Stimulated activated memory B cell treated with anti-CD40 and anti-IgM and Interleukin-4, amounts not matched to agents 10 μg/mL and 1 μg/mL and 100 μg/mL, for 72 hours (primary cell): ENCODE measurements at regions not wholly inside any gene's neighbourhood (a gene's known extent, or its start where the extent isn't known, plus 50 kb on each side); places are given as distances from the start of the nearest gene placed in this dataset.

Experiments used
- ATAC-seq: fragments of 150-1000 bp; cut with Tn5 transposase; 2 replicates; pipeline ENCODE4 v1.10.0; 2021
- H3K27ac Mint-ChIP-seq: one replicate; pipeline ENCODE4 v1.8.0; 2022; ENCODE audit warnings: mild to moderate bottlenecking, mixed read lengths
- H3K27me3 Mint-ChIP-seq: one replicate; pipeline ENCODE4 v1.8.0; 2022; ENCODE audit warnings: mixed read lengths
- H3K36me3 Mint-ChIP-seq: one replicate; pipeline ENCODE4 v1.8.0; 2022; ENCODE audit warnings: mixed read lengths
- H3K4me1 Mint-ChIP-seq: one replicate; pipeline ENCODE4 v1.8.0; 2022; ENCODE audit warnings: mixed read lengths
- H3K4me3 Mint-ChIP-seq: one replicate; pipeline ENCODE4 v1.8.0; 2022; ENCODE audit warnings: mild to moderate bottlenecking, moderate library complexity, mixed read lengths
- H3K9me3 Mint-ChIP-seq: one replicate; pipeline ENCODE4 v1.8.0; 2022; ENCODE audit warnings: mixed read lengths

DNA sequence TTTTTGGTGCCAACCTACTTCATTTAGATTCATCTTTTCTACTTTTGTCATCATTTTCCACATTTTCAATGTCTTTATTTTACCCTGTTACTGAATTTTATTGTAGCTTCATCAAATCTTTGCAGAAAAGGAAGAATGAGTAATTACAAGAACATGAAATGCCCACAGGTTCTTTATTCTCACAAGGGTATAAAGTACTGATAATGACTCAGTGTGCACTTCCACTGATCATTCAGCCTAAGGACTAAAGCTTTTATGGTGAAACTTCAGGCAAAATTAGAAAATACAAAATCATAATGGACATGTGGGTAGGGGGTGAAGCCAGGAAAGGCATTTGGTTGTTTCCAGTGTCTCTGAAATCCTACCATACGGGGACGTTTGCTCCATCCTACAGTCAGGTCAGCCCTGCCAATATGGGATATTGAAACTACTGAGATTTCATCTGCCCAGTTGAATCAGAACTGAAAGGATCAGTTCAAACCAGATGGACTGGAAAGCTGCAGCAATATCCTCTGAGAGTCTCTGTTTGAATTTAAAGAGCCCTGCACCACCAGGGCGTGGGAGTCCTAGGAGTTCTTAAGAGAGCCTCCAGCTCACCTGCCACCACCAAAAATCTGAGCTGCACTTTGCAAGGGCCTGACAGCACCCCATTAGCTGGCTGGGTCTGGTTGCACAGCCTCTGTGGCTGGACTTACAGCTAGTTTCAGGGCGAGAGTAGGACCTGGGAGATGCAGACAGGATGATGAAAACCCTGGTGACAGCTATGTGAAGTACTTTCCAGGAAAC lies 390.4 kb downstream of the CMPK2 start:
- H3K36me3 Mint-ChIP-seq: no peaks in the 10 kb centered on the region
- no peak for ATAC-seq
- no peak overlapping the region for H3K27ac Mint-ChIP-seq
- no peak overlapping the region for H3K4me3 Mint-ChIP-seq
- no peaks in the 10 kb centered on the region for H3K4me1 Mint-ChIP-seq
- peaks cover 9% of the 10 kb centered on the region for H3K9me3 Mint-ChIP-seq
- no peaks in the 10 kb centered on the region for H3K27me3 Mint-ChIP-seq

DNA sequence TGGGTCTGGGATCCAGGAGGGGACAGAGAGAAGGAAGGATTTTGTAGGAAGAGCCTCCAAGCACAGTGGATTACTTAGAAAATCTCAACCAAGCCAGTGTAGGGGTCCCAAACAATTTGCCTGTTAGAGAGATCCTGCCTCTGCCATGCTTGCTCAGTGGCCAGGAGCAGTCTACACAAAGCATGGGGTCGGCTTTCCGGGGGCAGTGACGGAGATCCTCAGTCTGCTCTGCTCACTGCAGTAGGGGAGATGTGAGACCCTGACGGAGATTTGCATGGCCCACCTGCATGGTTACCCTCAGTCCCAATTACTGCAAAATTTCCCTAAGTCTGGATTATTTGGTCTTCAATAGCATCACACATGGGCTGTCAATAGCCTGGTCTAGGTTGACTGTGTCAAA lies 385.2 kb downstream of the CMPK2 start:
- no peaks in the 10 kb centered on the region for H3K36me3 Mint-ChIP-seq
- no peak overlapping the region for H3K27ac Mint-ChIP-seq
- H3K27me3 Mint-ChIP-seq: no peaks in the 10 kb centered on the region
- ATAC-seq: no peak
- peaks cover 22% of the 10 kb centered on the region for H3K9me3 Mint-ChIP-seq
- no peak overlapping the region for H3K4me3 Mint-ChIP-seq
- no peaks in the 10 kb centered on the region for H3K4me1 Mint-ChIP-seq

DNA sequence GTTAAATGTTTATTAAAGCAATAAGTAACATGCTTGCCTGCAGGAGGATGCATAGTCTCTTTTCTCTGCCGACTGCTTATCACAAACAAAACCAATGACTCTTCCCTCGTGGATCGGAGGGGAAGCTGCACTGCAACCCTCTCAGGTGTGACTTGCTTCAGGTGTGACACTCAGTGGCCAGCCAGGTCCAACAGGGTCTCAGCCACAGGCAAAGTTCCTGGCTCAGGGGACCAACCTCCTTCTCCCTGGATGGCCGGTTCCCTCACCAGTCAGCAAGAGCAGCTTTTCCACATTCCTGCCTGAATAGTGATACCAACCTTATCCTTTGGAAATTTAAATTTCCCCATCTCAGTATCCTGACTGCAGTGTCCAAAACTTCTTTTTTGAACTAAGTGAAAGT lies 383.5 kb downstream of the CMPK2 start:
- Mint-ChIP-seq H3K27ac (no peak overlapping the region), H3K4me1 (no peaks in the 10 kb centered on the region), H3K36me3 (no peaks in the 10 kb centered on the region), H3K9me3 (peaks cover 22% of the 10 kb centered on the region), H3K4me3 (no peak overlapping the region), H3K27me3 (no peaks in the 10 kb centered on the region)
- ATAC-seq: no peak

DNA sequence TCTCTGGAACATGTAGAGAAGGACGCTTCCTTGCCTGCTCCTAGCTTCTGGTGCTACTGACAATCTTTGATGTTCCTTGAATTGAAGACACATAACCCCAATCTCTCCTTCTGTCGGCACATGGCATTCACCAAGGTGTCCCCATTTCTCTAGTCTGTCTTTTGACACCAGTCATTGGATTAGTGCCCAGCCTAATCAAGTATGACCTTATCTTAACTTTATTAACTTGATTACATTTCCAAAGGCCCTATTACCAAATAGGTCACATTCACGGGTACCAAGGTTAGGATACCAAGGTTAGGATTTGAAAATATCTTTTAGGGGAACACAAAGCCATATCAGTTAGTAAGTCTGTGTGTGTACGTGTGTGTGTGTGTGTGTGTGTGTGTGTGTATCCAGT lies 377.9 kb downstream of the CMPK2 start:
- H3K4me3 Mint-ChIP-seq: no peak overlapping the region
- H3K27ac Mint-ChIP-seq: no peak overlapping the region
- no peaks in the 10 kb centered on the region for H3K27me3 Mint-ChIP-seq
- no peak for ATAC-seq
- H3K4me1 Mint-ChIP-seq: no peaks in the 10 kb centered on the region
- H3K36me3 Mint-ChIP-seq: no peaks in the 10 kb centered on the region
- peaks cover 12% of the 10 kb centered on the region for H3K9me3 Mint-ChIP-seq

DNA sequence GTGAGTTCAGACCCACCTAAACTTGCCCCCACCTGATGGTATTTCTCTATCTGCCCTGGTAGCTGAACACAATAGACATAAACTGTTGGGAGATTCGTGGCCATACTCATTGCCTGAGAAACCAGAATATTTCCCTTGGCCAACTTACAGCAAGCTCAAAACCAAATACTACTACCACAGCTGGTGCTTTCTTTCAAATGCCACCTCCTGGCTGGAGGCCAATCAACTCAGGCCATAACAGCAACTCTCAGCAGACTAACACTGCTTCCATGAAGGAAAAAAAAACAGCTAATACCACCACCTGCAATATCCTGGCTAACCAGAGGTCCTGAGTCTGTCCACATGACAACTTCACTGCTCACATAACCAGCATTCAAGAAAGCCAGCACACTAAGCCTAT lies 373.1 kb downstream of the CMPK2 start:
- no peak overlapping the region for H3K27ac Mint-ChIP-seq
- no peak overlapping the region for H3K4me3 Mint-ChIP-seq
- H3K27me3 Mint-ChIP-seq: no peaks in the 10 kb centered on the region
- H3K36me3 Mint-ChIP-seq: no peaks in the 10 kb centered on the region
- H3K4me1 Mint-ChIP-seq: no peaks in the 10 kb centered on the region
- H3K9me3 Mint-ChIP-seq: peaks cover 2% of the 10 kb centered on the region
- ATAC-seq: no peak

DNA sequence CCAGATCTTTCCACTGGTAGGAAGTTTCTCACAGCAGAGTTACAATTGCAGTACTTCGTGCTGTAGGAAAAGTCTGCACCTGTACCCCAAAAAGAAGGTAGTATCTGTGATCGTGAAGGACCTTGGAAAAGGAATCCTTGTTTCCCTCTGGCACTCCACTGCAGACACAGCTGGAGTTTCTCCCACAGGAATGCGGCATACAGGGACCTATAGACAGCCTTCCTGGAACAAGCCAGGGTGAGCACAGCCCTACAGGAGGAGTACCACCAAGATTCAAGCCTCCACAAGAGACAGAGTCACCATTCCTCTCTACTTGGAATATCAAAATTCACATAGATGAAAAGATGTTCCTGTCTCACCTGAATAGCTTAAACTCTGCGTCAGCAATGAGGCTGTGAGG lies 372.4 kb downstream of the CMPK2 start:
- ATAC-seq: no peak
- H3K27me3 Mint-ChIP-seq: no peaks in the 10 kb centered on the region
- no peaks in the 10 kb centered on the region for H3K4me1 Mint-ChIP-seq
- peaks cover 7% of the 10 kb centered on the region for H3K9me3 Mint-ChIP-seq
- H3K36me3 Mint-ChIP-seq: no peaks in the 10 kb centered on the region
- H3K27ac Mint-ChIP-seq: no peak overlapping the region
- no peak overlapping the region for H3K4me3 Mint-ChIP-seq

DNA sequence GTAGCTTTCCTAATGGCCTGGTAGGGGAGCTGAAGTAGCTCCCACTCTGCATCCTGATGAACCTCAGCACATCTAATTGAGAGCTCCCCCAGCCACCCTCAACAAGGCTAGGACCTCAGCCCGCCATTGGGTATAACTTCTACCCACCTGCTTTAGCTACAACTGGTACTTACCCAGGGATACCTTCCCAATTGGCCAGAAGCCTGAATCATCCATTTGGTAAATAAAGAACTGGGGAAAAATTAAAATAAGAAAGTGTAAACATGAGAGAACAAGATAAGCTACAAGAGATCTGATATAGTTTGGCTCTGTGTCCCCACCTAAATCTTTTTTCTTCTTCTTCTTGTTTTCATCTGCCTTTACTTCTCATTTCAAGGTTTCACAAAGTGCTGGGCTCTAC lies 372.0 kb downstream of the CMPK2 start:
- Mint-ChIP-seq H3K27me3 (no peaks in the 10 kb centered on the region), H3K36me3 (no peaks in the 10 kb centered on the region), H3K27ac (no peak overlapping the region), H3K9me3 (peaks cover 7% of the 10 kb centered on the region), H3K4me3 (no peak overlapping the region), H3K4me1 (no peaks in the 10 kb centered on the region)
- no peak for ATAC-seq

DNA sequence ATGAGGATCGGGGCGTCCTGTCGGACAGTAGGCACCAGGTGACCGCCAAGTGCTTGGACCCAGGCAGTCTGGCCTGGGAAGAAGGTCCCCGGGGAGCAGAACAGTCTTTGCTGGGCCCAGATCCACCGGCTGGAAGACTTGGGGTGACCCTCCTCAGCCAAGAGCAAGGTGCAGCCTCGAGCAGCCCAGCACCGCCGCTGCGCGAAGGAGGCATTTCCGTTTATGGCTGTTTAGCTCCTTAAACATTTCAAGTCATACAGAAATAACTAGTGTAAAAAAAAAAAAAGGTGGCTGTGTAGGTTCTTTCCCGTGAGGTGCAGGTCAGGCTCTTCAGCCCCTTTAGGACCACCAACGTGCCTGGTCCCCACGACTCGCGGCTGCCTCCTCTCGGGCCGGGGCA lies 370.2 kb downstream of the CMPK2 start:
- Mint-ChIP-seq H3K9me3 (peaks cover 7% of the 10 kb centered on the region), H3K36me3 (no peaks in the 10 kb centered on the region), H3K4me1 (no peaks in the 10 kb centered on the region), H3K27me3 (no peaks in the 10 kb centered on the region), H3K4me3 (no peak overlapping the region), H3K27ac (no peak overlapping the region)
- no peak for ATAC-seq

DNA sequence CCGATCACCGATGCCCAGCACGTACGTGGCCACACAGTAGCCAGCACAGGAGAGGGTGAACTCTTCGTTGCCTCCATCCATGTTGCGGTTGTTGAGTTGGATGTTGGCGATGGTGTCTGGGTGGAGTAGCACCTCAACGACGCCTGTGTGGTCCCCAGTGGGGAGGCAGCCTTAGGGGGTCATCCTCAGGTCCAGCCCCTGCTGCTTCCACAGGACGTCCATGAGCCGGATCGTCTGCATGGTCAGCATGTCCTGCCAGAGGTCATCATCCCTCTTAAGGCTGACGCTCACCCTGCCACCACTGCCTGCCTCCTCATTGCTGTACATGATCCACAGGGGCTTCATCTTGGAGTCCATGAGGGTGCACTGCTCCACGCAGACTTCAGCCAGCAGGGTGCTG lies 369.3 kb downstream of the CMPK2 start:
- Mint-ChIP-seq H3K36me3 (no peaks in the 10 kb centered on the region), H3K4me1 (no peaks in the 10 kb centered on the region), H3K27me3 (no peaks in the 10 kb centered on the region), H3K4me3 (no peak overlapping the region), H3K27ac (no peak overlapping the region), H3K9me3 (peaks cover 7% of the 10 kb centered on the region)
- ATAC-seq: no peak

DNA sequence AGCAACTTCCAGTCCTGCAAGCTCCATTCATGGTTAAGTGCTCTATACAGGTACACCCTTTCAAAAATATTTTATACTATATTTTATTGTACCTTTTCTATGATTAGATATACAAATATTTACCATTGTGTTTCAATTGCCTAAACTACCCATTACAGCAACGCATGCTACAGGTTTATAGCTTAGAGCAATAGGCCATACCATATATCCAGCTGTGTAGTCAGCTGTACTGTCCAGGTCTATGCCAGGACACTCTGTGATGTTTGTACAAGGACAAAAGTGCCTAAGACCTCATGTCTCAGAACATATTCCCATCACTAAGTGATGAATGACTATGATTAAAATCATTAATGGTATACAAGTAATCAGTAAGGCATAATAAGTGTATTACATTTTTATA lies 368.7 kb downstream of the CMPK2 start:
- H3K27ac Mint-ChIP-seq: no peak overlapping the region
- no peaks in the 10 kb centered on the region for H3K4me1 Mint-ChIP-seq
- ATAC-seq: no peak
- no peaks in the 10 kb centered on the region for H3K36me3 Mint-ChIP-seq
- H3K4me3 Mint-ChIP-seq: no peak overlapping the region
- H3K9me3 Mint-ChIP-seq: peaks cover 7% of the 10 kb centered on the region
- no peaks in the 10 kb centered on the region for H3K27me3 Mint-ChIP-seq

DNA sequence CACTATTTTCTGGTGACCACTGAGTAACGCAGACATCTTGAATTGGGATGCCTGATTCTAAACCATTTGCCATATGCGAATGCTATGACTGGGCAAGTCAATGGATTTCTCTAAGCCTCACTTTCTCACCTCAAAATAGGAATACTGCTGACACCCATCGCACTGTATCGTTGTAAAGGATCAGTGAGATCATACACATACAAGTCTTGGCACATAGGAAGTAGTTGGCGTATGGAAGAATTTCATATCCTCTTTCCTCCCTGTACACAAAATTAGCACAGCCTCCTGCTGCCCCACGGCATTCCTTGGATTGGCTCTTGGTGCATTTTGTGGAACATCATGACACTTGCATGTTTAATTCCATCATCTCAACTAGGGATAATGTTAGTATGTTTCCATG lies 366.9 kb downstream of the CMPK2 start:
- H3K36me3 Mint-ChIP-seq: no peaks in the 10 kb centered on the region
- no peak overlapping the region for H3K4me3 Mint-ChIP-seq
- no peak overlapping the region for H3K27ac Mint-ChIP-seq
- no peaks in the 10 kb centered on the region for H3K4me1 Mint-ChIP-seq
- no peaks in the 10 kb centered on the region for H3K27me3 Mint-ChIP-seq
- H3K9me3 Mint-ChIP-seq: peaks cover 7% of the 10 kb centered on the region
- no peak for ATAC-seq

DNA sequence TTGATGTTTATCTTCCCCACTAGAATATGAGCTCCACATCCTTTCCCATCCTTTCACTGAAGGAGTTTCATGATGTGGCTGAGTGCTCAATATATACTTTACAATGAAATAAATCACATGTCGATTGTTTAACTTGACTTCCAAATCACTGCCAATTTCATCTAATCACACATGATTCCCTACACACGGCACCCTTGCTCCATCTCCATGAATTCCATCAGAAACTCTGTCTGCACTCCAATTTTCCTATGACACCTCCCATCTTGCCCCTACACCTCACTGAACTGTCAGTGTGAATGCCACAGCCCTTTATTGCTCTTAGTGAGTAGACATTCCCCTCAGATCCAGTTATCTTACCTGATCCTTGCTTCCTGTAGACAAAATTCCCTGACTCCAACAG lies 366.0 kb downstream of the CMPK2 start:
- Mint-ChIP-seq H3K4me1 (no peaks in the 10 kb centered on the region), H3K27ac (no peak overlapping the region), H3K27me3 (no peaks in the 10 kb centered on the region), H3K4me3 (no peak overlapping the region), H3K9me3 (peaks cover 7% of the 10 kb centered on the region), H3K36me3 (no peaks in the 10 kb centered on the region)
- no peak for ATAC-seq

DNA sequence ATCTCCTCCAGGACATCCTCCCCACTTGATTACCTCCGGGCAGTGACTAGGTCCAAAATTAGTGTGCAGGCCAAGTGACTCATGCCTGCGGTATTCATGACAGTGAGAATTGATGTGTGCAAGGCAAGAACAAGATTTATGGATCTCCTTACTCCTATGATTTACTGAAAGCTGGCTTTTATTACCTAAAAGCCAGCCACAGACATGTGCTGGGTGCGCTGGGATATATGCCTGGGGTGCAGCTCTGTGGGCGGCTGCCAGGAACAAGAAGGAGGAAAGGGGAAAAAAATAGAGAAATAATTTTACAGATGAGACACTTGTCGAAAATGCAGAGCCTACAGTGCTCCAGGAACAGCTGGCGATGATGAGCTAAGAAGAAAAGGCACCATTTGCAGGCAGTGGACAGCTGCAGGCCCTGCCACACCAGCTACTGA lies 359.3 kb downstream of the CMPK2 start:
- Mint-ChIP-seq H3K9me3 (peaks cover 3% of the 10 kb centered on the region), H3K27me3 (no peaks in the 10 kb centered on the region), H3K36me3 (no peaks in the 10 kb centered on the region), H3K4me3 (no peak overlapping the region), H3K4me1 (no peaks in the 10 kb centered on the region), H3K27ac (no peak overlapping the region)
- no peak for ATAC-seq

DNA sequence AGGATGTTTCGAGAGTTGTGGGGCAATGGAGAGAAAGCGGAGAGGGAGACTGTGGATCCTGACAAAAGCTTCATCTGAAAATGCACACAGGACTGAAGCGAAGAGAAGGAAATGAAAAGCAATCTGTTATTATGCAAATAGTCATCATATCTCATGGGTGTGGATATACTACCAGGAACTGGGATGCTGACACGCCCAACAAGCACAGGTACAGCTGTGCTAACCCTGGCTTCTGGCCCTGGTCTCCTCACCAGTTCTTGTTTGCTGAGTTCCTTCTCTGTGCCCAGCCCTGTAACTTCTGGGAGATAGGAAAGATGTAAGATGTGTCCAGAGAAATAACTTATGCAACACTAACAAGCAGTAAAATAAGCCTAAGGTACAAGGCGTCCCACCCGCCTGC lies 358.8 kb downstream of the CMPK2 start:
- H3K9me3 Mint-ChIP-seq: peaks cover 3% of the 10 kb centered on the region
- no peaks in the 10 kb centered on the region for H3K36me3 Mint-ChIP-seq
- no peak overlapping the region for H3K4me3 Mint-ChIP-seq
- no peak for ATAC-seq
- H3K4me1 Mint-ChIP-seq: no peaks in the 10 kb centered on the region
- H3K27me3 Mint-ChIP-seq: no peaks in the 10 kb centered on the region
- no peak overlapping the region for H3K27ac Mint-ChIP-seq

DNA sequence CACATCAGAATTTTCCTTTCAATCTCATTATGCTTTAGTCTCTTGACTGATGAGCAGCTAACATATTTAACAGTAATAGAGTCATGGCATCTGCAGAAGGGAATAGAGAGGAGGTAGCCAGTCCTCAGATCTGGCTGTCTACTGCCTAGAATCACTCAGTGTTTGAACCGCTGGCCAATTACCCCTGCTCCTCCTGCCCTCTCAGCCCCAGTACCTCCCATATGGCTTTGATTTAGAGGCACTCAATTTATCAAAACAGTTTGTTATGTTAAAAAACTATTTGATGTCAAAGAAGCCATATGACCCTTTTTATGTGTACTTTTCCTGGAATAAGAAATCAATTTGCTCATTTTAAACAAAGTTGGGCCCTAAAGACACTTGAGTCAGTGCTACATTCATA lies 355.2 kb downstream of the CMPK2 start:
- no peak overlapping the region for H3K27ac Mint-ChIP-seq
- no peaks in the 10 kb centered on the region for H3K36me3 Mint-ChIP-seq
- peaks cover 3% of the 10 kb centered on the region for H3K9me3 Mint-ChIP-seq
- no peaks in the 10 kb centered on the region for H3K27me3 Mint-ChIP-seq
- no peaks in the 10 kb centered on the region for H3K4me1 Mint-ChIP-seq
- H3K4me3 Mint-ChIP-seq: no peak overlapping the region
- no peak for ATAC-seq

DNA sequence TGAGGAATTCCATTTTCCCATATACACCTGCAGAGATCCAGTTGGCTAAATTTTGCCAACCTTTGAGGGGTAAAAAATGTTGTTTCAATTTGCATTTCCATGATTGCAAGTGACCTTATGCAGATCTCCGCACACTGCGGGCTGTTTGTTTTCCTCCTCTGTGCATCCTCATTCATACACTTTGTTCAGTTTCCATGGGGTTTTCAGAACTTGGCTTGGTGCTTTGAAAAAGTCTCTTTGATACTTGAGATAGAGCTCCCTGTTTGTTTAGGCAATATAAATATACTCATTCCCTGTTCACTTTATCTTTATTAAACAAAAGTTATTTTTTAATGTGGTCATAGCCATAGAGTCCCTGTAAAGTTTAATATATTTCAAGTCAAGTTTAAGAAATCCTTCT lies 353.1 kb downstream of the CMPK2 start:
- no peak for ATAC-seq
- H3K36me3 Mint-ChIP-seq: no peaks in the 10 kb centered on the region
- H3K4me1 Mint-ChIP-seq: no peaks in the 10 kb centered on the region
- no peaks in the 10 kb centered on the region for H3K27me3 Mint-ChIP-seq
- peaks cover 3% of the 10 kb centered on the region for H3K9me3 Mint-ChIP-seq
- H3K4me3 Mint-ChIP-seq: no peak overlapping the region
- no peak overlapping the region for H3K27ac Mint-ChIP-seq

DNA sequence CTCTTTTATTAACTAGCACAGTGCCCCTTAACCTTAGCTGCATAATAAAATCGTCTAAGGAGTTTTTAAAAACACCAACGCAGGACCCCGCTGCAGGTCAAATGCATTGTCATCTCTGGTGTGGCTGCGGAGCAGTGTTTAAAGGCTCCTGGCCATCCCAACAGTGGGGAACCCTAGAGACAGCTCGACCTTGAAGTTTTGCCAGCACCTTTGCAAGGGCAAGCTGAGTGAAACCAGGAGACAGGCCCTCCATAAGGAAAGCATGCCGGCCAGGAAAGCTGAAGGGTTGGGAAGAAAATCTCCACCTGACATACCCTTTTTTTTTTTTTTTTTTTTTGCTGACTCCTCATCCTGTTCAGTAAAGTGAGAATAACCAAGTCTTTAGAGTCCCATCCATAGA lies 349.0 kb downstream of the CMPK2 start:
- Mint-ChIP-seq H3K27ac (no peak overlapping the region), H3K9me3 (no peaks in the 10 kb centered on the region), H3K4me1 (no peaks in the 10 kb centered on the region), H3K27me3 (no peaks in the 10 kb centered on the region), H3K36me3 (no peaks in the 10 kb centered on the region), H3K4me3 (no peak overlapping the region)
- no peak for ATAC-seq
